ENCODE measurements at regions not wholly inside any gene's neighbourhood (a gene's known extent, or its start where the extent isn't known, plus 50 kb on each side); places are given as distances from the start of the nearest gene placed in this dataset.
"Not testable (repeated sequence)": the region's sequence is repeated elsewhere in the genome, so short reads cannot be mapped to it uniquely, and the experiment has no call there.

DNA sequence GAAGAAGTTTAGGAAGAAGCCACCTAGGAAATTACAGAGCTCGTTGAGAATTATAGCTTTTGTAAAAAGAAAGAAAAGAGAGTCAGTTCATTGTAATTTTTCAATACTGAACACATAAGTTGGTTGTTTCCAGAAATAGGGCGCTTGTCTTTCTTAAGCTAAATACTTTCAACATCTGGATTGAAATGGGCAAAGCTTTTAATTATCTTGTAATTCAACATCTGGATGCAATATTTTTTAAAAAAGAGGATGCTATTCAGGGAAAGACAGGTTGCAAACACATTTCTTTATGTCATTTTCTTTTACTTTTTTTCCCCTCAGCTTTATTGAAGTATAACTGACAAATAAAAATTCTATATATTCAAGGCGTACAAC lies 100.7 kb upstream of the TRPC7 start:
- no peak for DNase-seq (ENCODE audit: low spot score)

DNA sequence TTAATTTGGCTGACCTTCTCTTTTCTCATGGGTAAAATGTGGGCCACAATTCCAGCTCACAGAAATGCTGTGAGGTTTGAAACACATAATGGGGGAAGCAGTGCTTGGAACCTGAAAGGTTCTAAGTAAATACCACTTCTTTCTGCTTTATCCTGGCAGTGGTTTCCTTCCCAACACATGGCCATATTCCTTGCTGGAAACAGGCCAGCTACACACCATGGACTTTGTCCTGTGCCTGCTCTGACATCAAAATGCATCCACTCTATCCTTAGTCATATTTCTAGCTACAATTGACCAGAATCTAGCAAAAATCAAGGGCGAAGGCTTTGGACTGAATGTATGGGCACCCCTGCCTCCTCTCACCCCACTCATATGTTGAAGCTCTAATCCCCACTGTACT lies 93.1 kb upstream of the TRPC7 start:
- no peak for DNase-seq (ENCODE audit: low spot score)

- DNase-seq (ENCODE audit: low spot score) = no peak
Measured at GRCh38 chr5:136457390-136458013, 92.2 kb upstream of the TRPC7 start.

DNA sequence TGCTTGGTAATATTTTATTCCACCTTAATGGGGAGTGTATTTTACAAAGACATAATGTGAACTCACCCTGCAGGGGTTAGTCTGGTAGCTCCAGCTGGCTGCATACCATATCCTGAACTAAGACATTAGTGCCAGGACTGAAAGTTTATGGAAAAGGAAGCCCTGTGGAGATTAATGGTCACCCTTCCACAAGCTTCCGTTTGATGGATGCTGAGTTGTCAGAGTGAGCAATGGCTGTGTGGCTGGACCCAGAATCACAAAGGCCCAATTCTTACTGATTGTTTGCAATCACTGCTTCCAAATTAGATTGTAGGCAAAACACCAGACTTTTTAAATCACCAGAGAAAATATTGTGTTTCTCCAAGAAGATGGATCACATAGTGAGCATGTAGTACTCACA lies 90.1 kb upstream of the TRPC7 start:
- DNase-seq (ENCODE audit: low spot score) = no peak

GRCh38 chr5:136453986-136454758 lies 88.8 kb upstream of the TRPC7 start:
- no peak for DNase-seq (ENCODE audit: low spot score)

GRCh38 chr5:136453199-136453598 lies 87.9 kb upstream of the TRPC7 start:
- DNase-seq (ENCODE audit: low spot score) = no peak

- not testable (repeated sequence) for DNase-seq (ENCODE audit: low spot score)
Measured at GRCh38 chr5:136447576-136447975, 82.2 kb upstream of the TRPC7 start.

DNA sequence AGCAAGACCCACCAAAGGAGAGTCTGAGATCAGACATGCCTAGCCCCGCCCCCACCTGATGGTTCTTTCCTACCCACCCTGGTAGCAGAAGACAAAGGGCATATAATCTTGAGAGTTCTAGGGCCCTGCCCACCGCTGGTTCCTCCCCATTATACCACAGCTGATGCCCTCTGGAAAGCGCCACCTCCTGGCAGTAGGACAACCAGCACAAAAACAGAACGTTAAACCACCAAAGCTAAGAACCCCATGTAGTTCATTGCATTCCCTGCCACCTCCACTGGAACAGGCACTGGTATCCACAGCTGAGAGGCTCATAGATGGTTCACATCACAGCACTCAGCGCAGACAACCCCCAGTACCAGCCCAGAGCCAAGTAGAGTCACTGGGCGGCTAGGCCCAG lies 81.2 kb upstream of the TRPC7 start:
- no peak for DNase-seq (ENCODE audit: low spot score)

GRCh38 chr5:136444099-136444498 lies 78.8 kb upstream of the TRPC7 start:
- not testable (repeated sequence) for DNase-seq (ENCODE audit: low spot score)

DNA sequence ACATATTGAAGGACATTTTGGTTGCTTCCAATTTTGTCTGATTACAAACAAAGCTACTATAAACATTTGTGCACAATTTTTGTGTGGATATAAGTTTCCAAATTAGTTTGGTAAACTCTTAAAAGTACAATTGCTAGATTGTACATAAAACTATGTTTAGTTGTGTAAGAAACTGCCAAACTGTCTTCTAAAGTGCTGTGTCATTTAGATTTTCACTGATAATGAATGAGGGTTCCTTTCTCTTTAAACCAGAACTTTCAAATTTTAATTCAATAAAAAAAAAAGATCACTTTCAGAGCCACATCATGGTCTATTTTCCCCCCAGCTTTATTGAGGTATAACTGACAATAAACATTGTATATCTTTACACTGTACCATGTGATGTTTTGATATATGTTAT lies 74.0 kb upstream of the TRPC7 start:
- no peak for DNase-seq (ENCODE audit: low spot score)

- no peak for DNase-seq (ENCODE audit: low spot score)
Measured at GRCh38 chr5:136435946-136436543, 70.7 kb upstream of the TRPC7 start.

GRCh38 chr5:136434795-136435194 lies 69.5 kb upstream of the TRPC7 start:
- no peak for DNase-seq (ENCODE audit: low spot score)

GRCh38 chr5:136432705-136433104 lies 67.4 kb upstream of the TRPC7 start:
- no peak for DNase-seq (ENCODE audit: low spot score)

GRCh38 chr5:136430081-136430480 lies 64.7 kb upstream of the TRPC7 start:
- no peak for DNase-seq (ENCODE audit: low spot score)

DNA sequence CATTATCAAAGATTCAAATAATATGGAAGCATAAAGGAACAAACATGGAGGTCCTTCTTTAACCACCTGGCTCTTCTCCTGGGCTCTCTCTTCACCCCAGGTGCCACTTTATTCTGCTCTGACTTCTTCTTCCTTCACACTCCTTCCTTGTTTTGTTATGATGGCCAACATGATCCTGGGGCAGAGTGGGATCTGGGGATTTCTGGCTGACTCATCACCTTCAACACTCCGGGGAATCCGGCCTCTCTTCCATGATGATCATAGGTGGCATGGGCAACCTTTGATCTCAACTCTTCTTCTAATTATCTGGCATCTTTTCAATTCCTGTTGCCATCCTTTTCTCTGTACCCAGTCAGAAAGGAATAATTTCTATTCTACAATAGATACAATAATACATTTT lies 62.1 kb upstream of the TRPC7 start:
- no peak for DNase-seq (ENCODE audit: low spot score)

DNA sequence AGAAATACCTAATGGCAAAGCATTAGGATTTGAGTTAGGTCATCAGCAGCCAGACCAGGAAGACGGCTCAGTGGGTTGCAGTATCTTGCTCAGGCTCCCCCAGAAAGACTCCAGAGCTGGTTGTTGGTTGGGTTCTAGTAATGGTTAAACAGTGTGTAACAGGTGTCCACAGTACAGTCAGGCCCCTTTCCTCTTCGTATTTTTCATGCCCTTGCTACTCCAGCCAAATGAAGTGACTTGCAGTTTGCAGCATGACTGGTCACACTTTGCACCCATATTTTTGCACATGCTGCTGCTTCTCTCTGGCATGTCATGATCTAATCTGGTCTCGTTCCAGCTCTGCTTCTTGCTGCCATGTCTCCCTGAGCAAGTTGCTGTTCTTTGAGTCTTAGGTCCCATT lies 60.6 kb upstream of the TRPC7 start:
- no peak for DNase-seq (ENCODE audit: low spot score)

DNA sequence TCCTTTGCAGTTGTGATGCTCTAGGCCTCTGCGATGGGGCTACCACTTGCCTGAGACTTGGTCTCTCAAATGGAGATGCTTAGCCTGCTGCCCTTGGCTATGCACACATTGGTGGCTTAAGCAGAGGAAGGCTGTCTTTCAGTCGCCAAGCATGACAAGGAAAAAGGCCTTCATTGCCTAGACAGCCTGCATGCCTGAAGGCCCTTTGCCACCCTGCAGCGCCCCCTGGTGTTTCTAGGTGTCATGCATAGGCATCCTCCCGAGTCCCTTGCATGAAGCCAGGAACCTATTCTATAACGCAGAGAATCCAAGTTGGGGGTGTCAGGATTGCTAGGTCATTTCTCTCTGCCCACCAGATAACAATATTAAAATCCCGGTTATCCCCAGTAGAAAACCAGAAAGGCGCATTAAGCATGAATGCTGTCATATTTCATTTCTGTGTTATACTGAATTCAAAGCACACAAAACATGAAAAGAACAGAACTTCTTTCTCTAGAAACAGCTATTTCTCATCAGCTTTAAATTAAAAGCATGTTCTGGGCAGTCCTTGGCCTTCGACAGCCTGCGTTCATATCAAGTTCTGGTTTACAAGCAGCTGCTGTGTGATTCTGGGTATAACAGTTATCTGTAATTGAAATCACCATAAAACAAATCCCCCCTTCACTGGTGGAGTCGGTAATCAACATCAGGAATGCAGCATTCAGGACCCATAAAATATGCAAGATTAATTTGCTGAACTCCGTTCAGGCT lies 59.7 kb upstream of the TRPC7 start:
- DNase-seq (ENCODE audit: low spot score) = peak; percentile 58

DNA sequence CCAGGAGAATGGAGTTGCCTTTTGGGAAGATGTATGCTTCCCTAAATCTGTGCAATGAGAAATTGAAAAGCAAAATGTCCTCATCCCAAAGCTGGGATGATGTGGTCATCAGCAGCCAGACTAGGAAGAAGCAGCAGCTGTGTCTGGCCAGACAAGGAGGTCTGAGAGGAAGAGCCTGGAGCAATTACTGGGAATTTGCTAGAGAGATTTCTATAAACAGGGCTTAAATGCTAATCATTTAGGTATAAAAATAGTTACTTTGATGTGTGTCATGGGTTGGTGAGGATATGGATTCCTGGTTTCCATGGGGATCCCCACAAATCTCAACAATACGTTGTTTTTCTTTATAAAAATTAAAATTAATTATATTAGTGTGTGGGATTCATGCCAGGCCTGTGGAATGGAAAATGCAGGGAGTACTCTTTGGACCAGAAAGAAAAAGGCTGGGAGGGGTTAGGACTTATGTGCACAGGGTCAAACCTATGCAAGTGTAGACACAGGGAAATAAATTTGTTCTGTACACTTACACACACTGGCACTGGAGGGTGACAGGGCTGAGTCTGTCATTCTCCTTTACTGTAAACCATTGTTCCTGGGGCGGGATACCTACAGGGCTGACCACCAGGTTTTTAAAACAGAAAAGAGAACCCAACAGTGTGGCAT lies 58.7 kb upstream of the TRPC7 start:
- DNase-seq (ENCODE audit: low spot score) = no peak

- no peak for DNase-seq (ENCODE audit: low spot score)
Measured at GRCh38 chr5:136420168-136420898, 55.0 kb upstream of the TRPC7 start.

DNA sequence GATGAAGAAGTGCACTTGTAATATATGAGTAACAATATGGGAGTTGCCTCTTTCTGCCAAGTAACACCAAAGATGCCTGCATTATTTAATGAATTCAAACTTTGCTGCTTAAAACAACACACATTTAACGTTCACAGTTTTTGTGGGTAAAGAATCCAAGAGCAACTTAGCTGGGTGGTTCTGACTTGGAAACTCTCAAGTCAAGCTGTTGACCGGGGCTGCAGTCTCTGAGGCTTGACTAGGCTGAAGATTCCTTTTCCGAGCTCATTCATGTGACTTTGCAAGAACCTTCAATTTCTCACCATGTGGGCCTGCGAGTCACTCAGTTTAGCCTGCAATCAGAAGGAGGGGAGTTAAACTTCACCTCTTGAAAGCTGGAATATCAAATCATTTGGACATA lies 53.0 kb upstream of the TRPC7 start:
- DNase-seq (ENCODE audit: low spot score) = no peak

Data from AG08395 (cell line).